ENCODE measurements at regions not wholly inside any gene's neighbourhood (a gene's known extent, or its start where the extent isn't known, plus 50 kb on each side); places are given as distances from the start of the nearest gene placed in this dataset.

- DNase-seq, result no peak
- H3K9me3 ChIP-seq, result no peaks in the 10 kb centered on the region
- H3K27ac ChIP-seq, result no peak overlapping the region
- no peak overlapping the region for H3K4me3 ChIP-seq
- H3K27me3 ChIP-seq, result no peaks in the 10 kb centered on the region
- TF ChIP-seq CTCF (IDR thresholded peaks at IDR 0.05) (no peak), POLR2A (IDR thresholded peaks at IDR 0.05) (no peak)
- H3K4me1 ChIP-seq, result no peaks in the 10 kb centered on the region
- intact Hi-C loops (cut with DNase I; ENCODE audit: low total_unique reads), result no loop called here
- no peaks in the 10 kb centered on the region for H3K36me3 ChIP-seq (ENCODE audit: low read depth, missing control alignments)
- 87 to 91% methylated on average over 2 of the region's 2 CpGs for WGBS, 2 donors
These were observed 120.2 kb upstream of the NDST4 start for GRCh38 chr4:115233600-115233999.

GRCh38 chr4:115229873-115230272 lies 116.5 kb upstream of the NDST4 start:
- no peak for DNase-seq
- intact Hi-C loops (cut with DNase I; ENCODE audit: low total_unique reads), result no loop called here
- Histone ChIP-seq H3K27ac (no peak overlapping the region), H3K36me3 (ENCODE audit: low read depth, missing control alignments) (no peaks in the 10 kb centered on the region), H3K27me3 (no peaks in the 10 kb centered on the region), H3K4me1 (no peaks in the 10 kb centered on the region), H3K9me3 (no peaks in the 10 kb centered on the region), H3K4me3 (no peak overlapping the region)
- TF ChIP-seq CTCF (IDR thresholded peaks at IDR 0.05) (no peak), POLR2A (IDR thresholded peaks at IDR 0.05) (no peak)

GRCh38 chr4:115228851-115229250 lies 115.4 kb upstream of the NDST4 start:
- H3K4me1 ChIP-seq, result no peaks in the 10 kb centered on the region
- TF ChIP-seq CTCF (IDR thresholded peaks at IDR 0.05) (no peak), POLR2A (IDR thresholded peaks at IDR 0.05) (no peak)
- no peaks in the 10 kb centered on the region for H3K36me3 ChIP-seq (ENCODE audit: low read depth, missing control alignments)
- 81 to 82% methylated on average over 2 of the region's 2 CpGs for WGBS, 2 donors
- H3K27ac ChIP-seq, result no peak overlapping the region
- intact Hi-C loops (cut with DNase I; ENCODE audit: low total_unique reads), result no loop called here
- DNase-seq, result no peak
- H3K4me3 ChIP-seq, result no peak overlapping the region
- no peaks in the 10 kb centered on the region for H3K27me3 ChIP-seq
- H3K9me3 ChIP-seq, result no peaks in the 10 kb centered on the region

GRCh38 chr4:115222061-115222460 lies 108.6 kb upstream of the NDST4 start:
- 75 to 90% methylated on average over 4 of the region's 4 CpGs for WGBS, 2 donors
- Histone ChIP-seq H3K9me3 (no peaks in the 10 kb centered on the region), H3K4me1 (no peaks in the 10 kb centered on the region), H3K4me3 (no peak overlapping the region), H3K36me3 (ENCODE audit: low read depth, missing control alignments) (no peaks in the 10 kb centered on the region), H3K27ac (no peak overlapping the region), H3K27me3 (no peaks in the 10 kb centered on the region)
- intact Hi-C loops (cut with DNase I; ENCODE audit: low total_unique reads), result no loop called here
- DNase-seq, result no peak
- TF ChIP-seq POLR2A (IDR thresholded peaks at IDR 0.05) (no peak), CTCF (IDR thresholded peaks at IDR 0.05) (no peak)

- 54 to 75% methylated on average over 1 of the region's 1 CpG for whole genome bisulfite sequencing, 2 donors
- Histone ChIP-seq H3K27me3 (no peaks in the 10 kb centered on the region), H3K36me3 (ENCODE audit: low read depth, missing control alignments) (no peaks in the 10 kb centered on the region), H3K4me1 (no peaks in the 10 kb centered on the region), H3K27ac (no peak overlapping the region), H3K9me3 (no peaks in the 10 kb centered on the region), H3K4me3 (no peak overlapping the region)
- no peak for TF ChIP-seq CTCF (IDR thresholded peaks at IDR 0.05)
- no peak for TF ChIP-seq POLR2A (IDR thresholded peaks at IDR 0.05)
- DNase-seq, result no peak
- intact Hi-C loops (cut with DNase I; ENCODE audit: low total_unique reads), result no loop called here
These were observed 106.4 kb upstream of the NDST4 start for GRCh38 chr4:115219862-115220261.
